Astrocyte of the spinal cord (primary cell): ENCODE measurements at regions not wholly inside any gene's neighbourhood (a gene's known extent, or its start where the extent isn't known, plus 50 kb on each side); places are given as distances from the start of the nearest gene placed in this dataset.

Experiments
- DNase-seq: peaks from one replicate; pipeline ENCODE4 v3.0.0; 2011; ENCODE audit warnings: low read depth, low spot score
- H3K4me3 ChIP-seq: 2 replicates; pipeline ENCODE4 v1.5.1; 2011; ENCODE audit warnings: low read depth, mild to moderate bottlenecking, low read length, moderate library complexity
- in situ Hi-C: cut with HindIII; loops from 2 replicates; pipeline ENCODE4 v1.10.0; 2017; ENCODE audit warnings: low sequenced_read_pairs
- TF ChIP-seq, protein P1 (sequence below): IDR thresholded peaks from 2 replicates; pipeline ENCODE4 v1.5.1; 2012; ENCODE audit warnings: low read depth, mild to moderate bottlenecking, low read length, inconsistent platforms

DNA sequence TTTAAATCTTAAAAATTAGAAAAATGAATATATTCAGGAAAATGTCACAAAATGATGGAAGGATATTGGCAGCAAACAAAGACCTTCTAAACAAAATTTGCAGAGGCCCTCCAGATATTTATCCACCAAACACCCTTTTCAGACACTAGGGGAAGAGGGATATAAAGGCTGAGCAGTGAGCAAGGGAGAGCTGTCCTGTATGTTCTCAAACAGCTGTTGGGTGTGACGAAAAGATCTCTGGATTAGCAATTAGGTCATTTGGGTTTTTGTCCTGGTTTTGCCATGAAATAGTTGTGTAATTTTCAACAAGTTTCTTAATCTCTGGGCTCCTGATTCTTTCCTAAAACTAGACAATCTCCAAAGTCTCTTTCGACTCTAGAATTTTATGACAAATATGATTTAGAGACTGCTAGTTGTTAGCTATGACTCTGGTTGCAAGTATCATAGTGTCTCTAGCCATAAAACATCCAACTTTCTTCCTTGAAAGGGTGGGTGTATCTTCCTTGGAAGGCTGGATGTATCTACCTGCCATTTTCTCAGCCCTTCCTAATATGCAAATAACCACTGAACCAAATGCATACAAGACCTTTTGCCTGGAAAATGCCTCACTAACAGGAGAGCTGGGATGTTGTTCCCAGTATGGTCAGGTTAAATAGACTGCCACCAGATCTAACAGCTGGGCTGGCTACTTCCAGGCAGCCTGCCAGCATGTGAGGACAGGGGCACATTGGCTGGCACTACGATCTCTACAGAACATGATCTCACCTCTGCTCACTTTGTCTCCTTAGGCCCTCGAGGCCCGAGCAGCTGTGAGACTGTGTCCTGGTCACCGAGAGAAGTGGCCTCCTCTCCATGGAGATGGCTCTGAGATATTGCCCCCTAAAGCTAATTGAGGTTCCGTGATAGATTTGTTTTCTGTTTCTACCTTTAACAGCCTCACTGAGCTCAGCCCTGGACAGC, 225.5 kb upstream of the JADE1 start:
- TF ChIP-seq, protein P1, sequence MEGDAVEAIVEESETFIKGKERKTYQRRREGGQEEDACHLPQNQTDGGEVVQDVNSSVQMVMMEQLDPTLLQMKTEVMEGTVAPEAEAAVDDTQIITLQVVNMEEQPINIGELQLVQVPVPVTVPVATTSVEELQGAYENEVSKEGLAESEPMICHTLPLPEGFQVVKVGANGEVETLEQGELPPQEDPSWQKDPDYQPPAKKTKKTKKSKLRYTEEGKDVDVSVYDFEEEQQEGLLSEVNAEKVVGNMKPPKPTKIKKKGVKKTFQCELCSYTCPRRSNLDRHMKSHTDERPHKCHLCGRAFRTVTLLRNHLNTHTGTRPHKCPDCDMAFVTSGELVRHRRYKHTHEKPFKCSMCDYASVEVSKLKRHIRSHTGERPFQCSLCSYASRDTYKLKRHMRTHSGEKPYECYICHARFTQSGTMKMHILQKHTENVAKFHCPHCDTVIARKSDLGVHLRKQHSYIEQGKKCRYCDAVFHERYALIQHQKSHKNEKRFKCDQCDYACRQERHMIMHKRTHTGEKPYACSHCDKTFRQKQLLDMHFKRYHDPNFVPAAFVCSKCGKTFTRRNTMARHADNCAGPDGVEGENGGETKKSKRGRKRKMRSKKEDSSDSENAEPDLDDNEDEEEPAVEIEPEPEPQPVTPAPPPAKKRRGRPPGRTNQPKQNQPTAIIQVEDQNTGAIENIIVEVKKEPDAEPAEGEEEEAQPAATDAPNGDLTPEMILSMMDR: no peak
- no peak for DNase-seq
- no peak overlapping the region for H3K4me3 ChIP-seq
- in situ Hi-C loops: no loop called here

DNA sequence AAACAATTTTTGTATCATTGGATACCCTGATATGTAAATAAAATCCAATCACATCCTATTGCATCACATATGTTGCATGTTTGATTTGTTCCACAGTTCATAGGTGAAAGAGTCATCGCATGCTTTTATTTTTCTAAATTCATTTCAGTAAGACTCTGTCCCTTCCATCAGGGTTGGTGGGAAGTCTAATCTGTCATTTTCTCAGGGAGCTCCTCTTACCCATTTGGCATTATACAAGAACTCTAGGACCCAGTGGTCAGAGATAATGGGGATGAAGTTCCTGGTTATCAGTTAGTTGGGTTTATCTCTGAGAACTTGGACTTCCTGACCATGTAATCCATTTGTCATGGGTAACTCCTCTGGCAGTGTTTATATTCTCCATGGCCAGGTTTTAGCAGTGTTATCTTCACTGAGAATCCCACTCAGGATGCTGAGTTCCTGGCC, 227.1 kb upstream of the JADE1 start:
- no peak overlapping the region for H3K4me3 ChIP-seq
- DNase-seq: no peak
- TF ChIP-seq, protein P1: no peak
- in situ Hi-C loops: no loop called here

DNA sequence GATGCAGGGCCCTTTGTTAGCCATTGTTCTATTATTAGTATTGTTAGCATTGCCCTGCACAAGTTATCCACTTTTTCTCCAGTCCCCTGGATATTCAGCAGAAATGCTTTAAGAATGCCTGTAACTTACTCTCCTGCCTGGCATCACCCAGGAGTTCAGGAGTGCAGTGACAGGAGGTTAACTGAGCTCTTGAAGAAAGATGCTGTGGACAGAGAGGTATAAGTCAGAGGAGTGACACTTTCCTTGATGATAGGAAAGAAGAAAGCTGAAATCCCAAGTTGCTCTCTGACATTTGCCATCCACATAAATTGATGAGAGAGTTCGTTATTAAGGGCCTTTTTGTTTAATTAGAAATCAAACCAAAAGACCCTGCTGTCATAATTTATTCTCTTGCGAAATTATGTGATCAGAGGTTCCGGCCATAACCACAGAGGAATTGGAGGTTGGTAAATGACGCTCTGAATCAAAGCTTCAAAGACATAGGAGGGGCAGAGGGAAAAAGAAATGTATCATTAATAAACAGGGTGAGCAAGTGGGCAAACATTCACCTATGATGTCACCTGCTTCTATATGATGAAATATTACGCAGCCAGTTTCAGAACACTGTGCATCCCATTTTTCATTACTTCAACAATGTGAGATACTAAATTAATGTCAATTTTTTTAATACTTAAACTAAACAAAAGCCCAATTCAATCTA, 230.2 kb upstream of the JADE1 start:
- TF ChIP-seq, protein P1: no peak
- DNase-seq: no peak
- H3K4me3 ChIP-seq: no peak overlapping the region
- in situ Hi-C loops: no loop called here

DNA sequence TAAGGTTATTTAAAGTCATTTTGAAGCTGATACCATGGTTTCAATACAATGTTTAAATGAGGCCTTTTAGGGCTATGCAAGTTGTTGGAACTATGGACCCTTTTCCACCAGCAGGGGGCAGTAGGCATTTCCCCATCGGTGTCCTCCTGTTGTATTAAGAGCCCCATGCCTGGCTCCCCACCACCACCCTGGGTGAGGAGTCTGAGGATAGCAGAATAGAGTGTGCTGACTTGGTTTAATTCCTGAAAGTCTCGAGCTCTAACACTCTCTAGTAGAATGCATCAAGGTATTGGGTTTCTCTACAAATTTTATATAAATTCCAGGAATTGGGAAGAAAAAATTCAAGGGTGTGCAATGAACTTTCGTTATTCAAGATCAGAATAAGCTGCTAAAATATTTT, 234.8 kb upstream of the JADE1 start:
- peak; percentile 73 for DNase-seq
- TF ChIP-seq, protein P1: peak; percentile 62
- in situ Hi-C loops: no loop called here
- H3K4me3 ChIP-seq: no peak overlapping the region

DNA sequence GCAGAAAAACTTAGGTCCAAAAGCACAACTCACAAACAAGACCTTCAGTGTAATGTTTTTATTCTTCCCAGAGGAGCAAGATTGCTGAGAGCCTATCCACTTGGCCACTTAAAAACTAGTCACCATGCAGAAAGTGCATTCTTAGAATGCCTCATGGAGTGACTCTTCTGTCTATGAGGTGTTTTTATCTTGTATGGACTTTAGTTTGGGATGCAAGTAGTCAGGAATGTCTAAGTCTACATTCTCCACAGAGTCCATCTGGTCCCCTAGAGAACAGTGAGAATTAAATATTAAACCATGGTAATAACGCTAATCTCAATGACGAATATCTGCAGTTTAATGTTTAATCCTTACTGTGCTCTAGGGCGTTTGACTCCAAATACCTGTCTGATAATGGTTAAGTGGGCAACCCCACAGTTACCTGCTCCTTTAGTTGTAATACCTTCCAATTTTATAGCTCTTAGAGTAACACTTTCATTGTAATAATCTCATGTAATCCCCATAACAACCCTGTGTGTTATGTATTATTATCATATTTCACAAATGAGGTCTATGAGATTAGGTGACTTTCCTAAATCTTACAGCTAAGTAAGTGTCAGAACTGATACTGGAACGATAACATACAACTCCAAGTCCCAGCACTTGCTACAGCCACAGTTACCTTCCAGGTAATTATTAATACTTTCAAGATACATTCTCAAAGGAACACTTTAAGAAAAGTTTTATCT, 235.6 kb upstream of the JADE1 start:
- peak; percentile 87 for DNase-seq
- in situ Hi-C loops: no loop called here
- H3K4me3 ChIP-seq: no peak overlapping the region
- TF ChIP-seq, protein P1: no peak

DNA sequence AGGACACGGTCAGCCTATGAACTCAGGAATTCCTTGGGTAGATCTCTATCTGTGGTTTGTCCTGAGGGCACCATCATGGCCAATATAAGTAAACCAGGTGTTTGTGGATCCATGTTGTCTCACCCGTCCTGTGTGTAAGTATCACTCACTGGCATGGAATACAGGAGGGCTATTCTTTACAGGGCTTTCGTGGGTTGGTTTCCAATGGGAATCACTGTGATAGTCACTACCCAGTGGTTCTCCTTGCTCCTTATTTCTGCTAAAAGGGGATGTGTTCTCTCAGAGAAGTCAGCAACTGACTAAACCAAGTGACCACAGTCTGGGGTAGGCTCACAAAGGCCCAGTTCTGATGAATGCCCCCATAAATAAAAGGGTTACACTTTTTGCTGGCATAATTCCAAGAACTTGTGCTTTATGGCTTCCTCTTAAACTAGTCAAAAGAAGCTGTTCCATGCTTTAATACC, 236.7 kb upstream of the JADE1 start:
- no peak overlapping the region for H3K4me3 ChIP-seq
- DNase-seq: peak; percentile 67
- in situ Hi-C loops: no loop called here
- TF ChIP-seq, protein P1: no peak
